ENCODE measurements at regions not wholly inside any gene's neighbourhood (a gene's known extent, or its start where the extent isn't known, plus 50 kb on each side); places are given as distances from the start of the nearest gene placed in this dataset.

- TF ChIP-seq CTCF (IDR thresholded peaks at IDR 0.05) (no peak), POLR2A (IDR thresholded peaks at IDR 0.05) (no peak)
Observed at GRCh38 chr3:73143401-73143800, 81.9 kb downstream of the EBLN2 start.

Data from heart left ventricle (tissue), 13 donors.